ENCODE measurements at regions not wholly inside any gene's neighbourhood (a gene's known extent, or its start where the extent isn't known, plus 50 kb on each side); places are given as distances from the start of the nearest gene placed in this dataset.

- DNase-seq, result no peak
These were observed 109.7 kb downstream of the TMTC3 start for GRCh38 chr12:88251798-88252197.

- DNase-seq, result no peak
These were observed 111.4 kb downstream of the TMTC3 start for GRCh38 chr12:88253371-88253978.

- DNase-seq, result no peak
These were observed 113.1 kb downstream of the TMTC3 start for GRCh38 chr12:88255224-88255623.

- no peak for DNase-seq
These were observed 113.7 kb downstream of the TMTC3 start for GRCh38 chr12:88255847-88256246.

- DNase-seq, result no peak
These were observed 116.3 kb downstream of the TMTC3 start for GRCh38 chr12:88258396-88258795.

- no peak for DNase-seq
These were observed 124.8 kb downstream of the TMTC3 start for GRCh38 chr12:88266806-88267360.

- DNase-seq, result no peak
These were observed 125.5 kb downstream of the TMTC3 start for GRCh38 chr12:88267630-88268029.

- no peak for DNase-seq
These were observed 130.3 kb downstream of the TMTC3 start for GRCh38 chr12:88272456-88272855.

GRCh38 chr12:88273450-88273849 lies 131.3 kb downstream of the TMTC3 start:
- DNase-seq, result no peak

GRCh38 chr12:88273875-88274274 lies 131.8 kb downstream of the TMTC3 start:
- DNase-seq, result no peak

- no peak for DNase-seq
These were observed 149.5 kb downstream of the TMTC3 start for GRCh38 chr12:88291498-88292131.

GRCh38 chr12:88298014-88298682 lies 156.0 kb downstream of the TMTC3 start:
- no peak for DNase-seq

GRCh38 chr12:88298761-88299242 lies 156.7 kb downstream of the TMTC3 start:
- peak; percentile 82 for DNase-seq

GRCh38 chr12:88299567-88300101 lies 157.5 kb downstream of the TMTC3 start:
- peak; percentile 96 for DNase-seq

- DNase-seq, result no peak
These were observed 158.8 kb downstream of the TMTC3 start for GRCh38 chr12:88300931-88301330.

GRCh38 chr12:88303335-88303734 lies 161.2 kb downstream of the TMTC3 start:
- DNase-seq, result no peak

- no peak for DNase-seq
These were observed 163.3 kb downstream of the TMTC3 start for GRCh38 chr12:88305254-88305890.

- DNase-seq, result no peak
These were observed 164.5 kb downstream of the TMTC3 start for GRCh38 chr12:88306471-88307069.

- no peak for DNase-seq
These were observed 165.9 kb downstream of the TMTC3 start for GRCh38 chr12:88307961-88308360.

- DNase-seq, result no peak
These were observed 166.7 kb downstream of the TMTC3 start for GRCh38 chr12:88308825-88309224.

GRCh38 chr12:88309546-88309945 lies 167.4 kb downstream of the TMTC3 start:
- no peak for DNase-seq

GRCh38 chr12:88310069-88310468 lies 168.0 kb downstream of the TMTC3 start:
- DNase-seq, result no peak

- DNase-seq, result no peak
These were observed 168.6 kb downstream of the TMTC3 start for GRCh38 chr12:88310666-88311065.
